Fibroblast of skin of left biceps (primary cell): ENCODE measurements at regions not wholly inside any gene's neighbourhood (a gene's known extent, or its start where the extent isn't known, plus 50 kb on each side); places are given as distances from the start of the nearest gene placed in this dataset.
"Not testable (repeated sequence)": the region's sequence is repeated elsewhere in the genome, so short reads cannot be mapped to it uniquely, and the experiment has no call there.

Experiments used
- DNase-seq, 2 experiments: peaks; one replicate each; pipeline ENCODE4 v3.0.0-alpha.2; 2013; ENCODE audit warnings: low read depth in 2 of 2

- no peak for DNase-seq
Observed at GRCh38 chr2:138066139-138066806, 102.0 kb downstream of the HNMT start.

GRCh38 chr2:138066841-138067240, 102.6 kb downstream of the HNMT start:
- no peak for DNase-seq

DNA sequence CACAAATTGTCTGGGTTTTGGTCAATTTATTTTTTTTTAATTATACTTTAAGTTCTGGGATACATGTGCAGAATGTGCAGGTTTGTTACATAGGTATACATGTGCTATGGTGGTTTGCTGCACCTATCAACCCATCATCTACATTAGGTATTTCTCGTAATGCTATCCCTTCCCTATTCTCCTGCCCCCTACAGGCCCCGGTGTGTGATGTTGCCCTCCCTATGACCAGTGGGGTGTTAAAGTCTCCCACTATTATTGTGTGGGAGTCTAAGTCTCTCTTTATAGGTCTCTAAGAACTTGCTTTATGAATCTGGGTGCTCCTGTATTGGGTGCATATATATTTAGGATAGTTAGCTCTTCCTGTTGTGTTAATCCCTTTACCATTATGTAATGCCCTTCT, 104.4 kb downstream of the HNMT start:
- not testable (repeated sequence) for DNase-seq

- not testable (repeated sequence) for DNase-seq
Observed at GRCh38 chr2:138071042-138071719, 106.9 kb downstream of the HNMT start.

- no peak for DNase-seq
Observed at GRCh38 chr2:138071720-138072719, 107.7 kb downstream of the HNMT start.

DNA sequence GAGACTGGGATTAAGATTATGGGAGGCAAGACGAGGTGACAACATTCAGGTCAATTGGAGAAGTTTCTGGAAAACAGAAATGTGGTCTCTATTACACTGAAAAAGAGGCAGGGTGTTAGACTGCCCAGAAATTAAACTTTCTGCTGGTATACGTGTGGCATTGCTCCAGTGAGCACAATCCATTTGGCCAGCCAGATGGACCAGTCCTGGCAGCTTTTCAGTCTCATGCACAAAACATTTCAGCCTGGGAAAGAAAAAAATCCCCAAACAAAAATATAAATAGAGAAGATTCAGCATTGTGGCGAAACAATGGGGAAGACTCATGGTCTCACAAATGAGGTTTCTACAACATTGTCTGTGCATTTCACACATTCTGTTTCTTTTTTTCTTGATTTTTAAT, 113.9 kb downstream of the HNMT start:
- DNase-seq = no peak

- no peak for DNase-seq
Observed at GRCh38 chr2:138079976-138080375, 115.7 kb downstream of the HNMT start.

- DNase-seq = no peak
Observed at GRCh38 chr2:138081225-138082073, 117.2 kb downstream of the HNMT start.

DNA sequence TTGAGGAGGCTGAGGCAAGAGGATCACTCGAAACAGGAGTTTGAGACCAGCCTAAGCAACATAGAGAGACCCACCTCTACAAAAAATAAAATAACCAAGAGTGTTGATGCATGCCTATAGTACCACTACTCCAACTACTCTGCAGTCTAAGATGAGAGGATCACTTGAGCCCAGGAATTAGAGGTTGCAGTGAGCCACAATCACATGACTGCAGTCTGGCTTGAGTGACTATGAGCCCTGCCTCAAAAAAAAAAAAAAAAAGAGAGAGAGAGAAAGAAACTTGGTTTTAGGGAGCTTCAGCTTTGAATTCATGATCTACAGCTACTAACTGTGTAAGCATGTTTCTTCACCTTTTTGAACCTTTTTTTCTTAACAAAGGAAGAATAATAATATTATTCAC, 119.9 kb downstream of the HNMT start:
- no peak for DNase-seq

GRCh38 chr2:138085441-138085840, 121.2 kb downstream of the HNMT start:
- not testable (repeated sequence) for DNase-seq

- no peak for DNase-seq
Observed at GRCh38 chr2:138086576-138086975, 122.3 kb downstream of the HNMT start.

DNA sequence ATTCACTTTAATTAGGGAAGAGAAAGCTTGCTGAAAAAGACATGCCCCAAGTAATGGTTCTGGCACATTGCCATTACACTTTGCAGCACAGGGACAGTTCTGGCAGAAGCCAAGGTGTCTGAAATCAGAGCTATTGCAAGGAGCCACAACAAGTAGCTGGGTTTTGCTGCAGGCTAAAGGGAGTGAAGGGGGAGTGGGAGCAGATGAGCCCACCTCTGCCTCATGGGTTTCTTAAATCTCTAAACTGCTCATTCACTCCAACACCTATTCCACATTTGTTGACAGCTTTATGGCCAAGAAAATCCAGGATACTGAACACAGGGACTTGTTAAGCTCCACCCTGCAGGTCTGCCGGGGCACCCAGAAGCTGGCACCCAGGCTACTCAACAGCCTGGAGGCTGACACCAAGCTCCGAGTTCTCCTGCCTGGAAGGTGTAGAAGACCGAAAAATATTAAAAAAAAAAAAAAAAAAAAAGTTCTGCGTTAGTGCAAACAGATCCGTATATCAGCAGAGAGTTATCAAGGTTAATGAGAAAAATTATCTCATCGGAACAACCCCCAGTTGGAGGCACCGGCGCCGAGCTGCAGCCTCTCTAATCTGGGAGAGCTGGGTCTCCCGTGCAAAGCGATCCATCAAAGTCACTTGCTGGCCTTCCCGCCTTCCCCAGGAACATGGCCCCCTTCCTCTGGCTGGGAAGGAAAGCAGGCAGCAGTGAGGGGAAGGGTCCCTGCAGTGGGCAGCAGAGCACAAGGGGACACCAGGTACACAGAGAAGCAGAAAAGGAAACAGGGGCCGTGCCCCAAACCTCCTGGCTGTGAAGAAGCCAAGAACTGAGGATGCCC, 123.7 kb downstream of the HNMT start:
- no peak for DNase-seq

- DNase-seq = peak; percentile 13 to 21
Observed at GRCh38 chr2:138090330-138090729, 126.1 kb downstream of the HNMT start.

- no peak for DNase-seq
Observed at GRCh38 chr2:138093455-138093854, 129.2 kb downstream of the HNMT start.

GRCh38 chr2:138094031-138094430, 129.8 kb downstream of the HNMT start:
- no peak for DNase-seq

GRCh38 chr2:138095336-138095735, 131.1 kb downstream of the HNMT start:
- no peak for DNase-seq

DNA sequence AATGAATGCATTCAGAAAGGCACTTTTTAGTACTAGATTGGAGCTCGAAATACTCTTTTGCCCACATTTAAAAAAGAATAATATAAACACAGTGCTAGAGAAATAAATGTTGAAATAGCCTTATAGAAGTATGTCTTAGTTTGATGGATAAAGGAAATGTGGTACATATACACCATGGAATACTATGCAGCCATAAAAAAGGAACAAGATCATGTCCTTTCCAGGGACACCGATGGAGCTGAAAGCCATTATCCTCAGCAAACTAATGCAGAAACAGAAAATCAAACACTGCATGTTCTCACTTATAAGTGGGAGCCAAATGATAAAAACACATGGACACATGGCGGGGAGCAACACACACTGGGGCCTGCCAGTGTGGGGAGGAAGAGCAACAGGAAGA, 135.0 kb downstream of the HNMT start:
- not testable (repeated sequence) for DNase-seq

DNA sequence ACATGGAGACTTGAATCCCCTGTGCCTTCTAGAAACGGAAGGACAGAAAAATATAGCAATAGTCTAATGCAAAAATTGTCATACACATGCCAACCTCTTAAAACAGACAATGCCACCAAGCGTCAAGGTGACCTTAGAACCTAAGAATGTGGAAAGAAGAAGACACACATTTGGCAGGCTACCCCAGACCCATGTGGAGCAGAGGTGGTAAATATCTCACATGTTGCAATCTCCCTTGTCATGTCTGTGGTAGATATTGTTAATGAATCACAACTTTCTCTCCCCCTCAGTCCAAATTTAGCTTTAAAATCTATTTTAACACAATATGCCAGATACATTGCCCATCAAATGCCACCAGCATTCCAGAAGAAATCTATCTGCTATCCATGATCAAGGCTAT, 137.4 kb downstream of the HNMT start:
- no peak for DNase-seq

- DNase-seq = no peak
Observed at GRCh38 chr2:138102664-138103063, 138.4 kb downstream of the HNMT start.

GRCh38 chr2:138103156-138103555, 138.9 kb downstream of the HNMT start:
- no peak for DNase-seq
